Panc1 (cell line): ENCODE measurements at regions not wholly inside any gene's neighbourhood (a gene's known extent, or its start where the extent isn't known, plus 50 kb on each side); places are given as distances from the start of the nearest gene placed in this dataset.

Experiments
- ATAC-seq: fragments of 200-7000 bp; cut with Tn5 transposase; 2 replicates; pipeline ENCODE4 v1.9.1; 2020; ENCODE audit warnings: mild to moderate bottlenecking, moderate library complexity
- BruUV-seq: library from RNA; stranded (reverse); fragments of 400-500 nt; replicated peaks from 2 replicates; lab custom pipeline; 2021; lab: Mats Ljungman, UMichigan
- CTCF ChIA-PET: fragments of 300-600 bp; sonication (Branson Sonifier 250); formaldehyde crosslinking; loops from one replicate; lab custom pipeline; 2022; ENCODE audit warnings: antibody characterized with exemption; lab: Charles Lee
- POLR2A ChIA-PET: fragments of 300-600 bp; sonication (Branson Sonifier 250); formaldehyde crosslinking; loops from one replicate; lab custom pipeline; 2022; ENCODE audit warnings: antibody characterized with exemption; lab: Charles Lee
- DNase-seq: peaks from one replicate; pipeline ENCODE4 v3.0.0-alpha.2; 2010; ENCODE audit warnings: low read depth, low spot score
- H3K27ac ChIP-seq: 2 replicates; pipeline ENCODE4 v1.5.1; 2011; ENCODE audit warnings: mild to moderate bottlenecking, low read length, inconsistent platforms
- H3K27me3 ChIP-seq: fragments of 200-500 bp; sonication (Bioruptor generic); 2 replicates; pipeline ENCODE4 v1.6.0; 2014; ENCODE audit warnings: low read length, inconsistent platforms; ENCODE audit not compliant: control insufficient read depth, insufficient read depth
- H3K36me3 ChIP-seq: fragments of 200-500 bp; sonication (Bioruptor generic); 2 replicates; pipeline ENCODE4 v1.5.1; 2014; ENCODE audit warnings: inconsistent platforms, mild to moderate bottlenecking, low read length, moderate library complexity; ENCODE audit not compliant: control insufficient read depth, insufficient read depth
- H3K4me1 ChIP-seq: 2 replicates; pipeline ENCODE4 v1.5.1; 2011; ENCODE audit warnings: inconsistent platforms, mild to moderate bottlenecking, low read length, moderate library complexity; ENCODE audit not compliant: control insufficient read depth, insufficient read depth
- H3K4me3 ChIP-seq, 2 experiments: 2 replicates each; pipeline ENCODE4 v1.5.1; 2011 to 2012; ENCODE audit warnings: low read depth in 2 of 2, low read length in 2 of 2, mild to moderate bottlenecking in 2 of 2, inconsistent platforms in 1 of 2, moderate library complexity in 1 of 2
- H3K9me3 ChIP-seq: fragments of 200-500 bp; sonication (Bioruptor generic); 2 replicates; pipeline ENCODE4 v1.5.1; 2014; ENCODE audit warnings: low read depth, mild to moderate bottlenecking, inconsistent platforms, low read length, moderate library complexity; ENCODE audit not compliant: control insufficient read depth, insufficient read depth
- CTCF ChIP-seq: fragments of 450-650 bp; IDR thresholded peaks from 2 replicates; pipeline ENCODE4 v1.5.1; 2017; ENCODE audit warnings: mild to moderate bottlenecking
- POLR2AphosphoS5 ChIP-seq: IDR thresholded peaks from 2 replicates; pipeline ENCODE4 v1.6.1; 2012; ENCODE audit warnings: mild to moderate bottlenecking, low read depth, low read length, moderate library complexity
- SIN3A ChIP-seq: IDR thresholded peaks from 2 replicates; pipeline ENCODE4 v1.6.1; 2012; ENCODE audit warnings: low read depth, mild to moderate bottlenecking, low read length, moderate library complexity, borderline replicate concordance; ENCODE audit not compliant: insufficient read depth
- TCF7L2 ChIP-seq: IDR thresholded peaks from 2 replicates; pipeline ENCODE4 v1.6.1; 2011; ENCODE audit warnings: mild to moderate bottlenecking, low read depth, low read length, inconsistent platforms
- in situ Hi-C: cut with HindIII; loops from 2 replicates; pipeline ENCODE4 v1.10.0; 2016; ENCODE audit warnings: low sequenced_read_pairs, low pct_unique_long_range_greater_than_20kb
- intact Hi-C: fragments of 100-400 bp; cut with micrococcal nuclease; formaldehyde crosslinking; loops from one replicate; pipeline ENCODE4 v1.10.0; 2022; ENCODE audit not compliant: unreplicated experiment
- TF ChIP-seq, protein P1 (sequence below), 2 experiments: IDR thresholded peaks; 2 replicates each; pipeline ENCODE4 v1.6.1; 2011 to 2012; ENCODE audit warnings: low read depth in 2 of 2, control low read depth in 1 of 2, low read length in 1 of 2, mild to moderate bottlenecking in 1 of 2, moderate library complexity in 1 of 2; ENCODE audit not compliant: insufficient read depth in 1 of 2

DNA sequence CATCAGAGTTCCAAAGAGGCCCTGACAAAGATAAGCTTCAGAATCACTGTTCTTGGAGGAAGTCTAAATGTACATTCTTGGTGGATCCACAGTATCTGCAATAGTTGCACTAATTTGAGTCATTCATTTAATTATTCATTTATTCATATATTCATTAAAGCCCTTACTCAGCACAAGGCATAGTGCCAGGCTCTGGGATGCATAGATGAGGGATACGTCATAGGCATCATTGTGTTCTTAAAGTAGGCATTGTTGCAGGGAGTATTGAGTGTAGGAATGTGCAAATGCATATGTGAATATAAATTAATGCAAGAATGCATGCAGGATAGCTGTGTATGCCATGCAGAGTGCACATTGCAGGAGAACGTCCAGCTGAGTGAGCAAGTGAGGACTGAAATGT, 100.7 kb downstream of the DRD1 start:
- H3K27me3 ChIP-seq = no peaks in the 10 kb centered on the region; the same call in 1 of the 2 replicates
- H3K4me1 ChIP-seq = no peaks in the 10 kb centered on the region
- ChIA-PET POLR2A (no interaction called here), CTCF (no interaction called here)
- H3K36me3 ChIP-seq = no peaks in the 10 kb centered on the region
- TF ChIP-seq POLR2AphosphoS5 (no peak), CTCF (no peak), SIN3A (no peak), TCF7L2 (no peak)
- TF ChIP-seq, protein P1, sequence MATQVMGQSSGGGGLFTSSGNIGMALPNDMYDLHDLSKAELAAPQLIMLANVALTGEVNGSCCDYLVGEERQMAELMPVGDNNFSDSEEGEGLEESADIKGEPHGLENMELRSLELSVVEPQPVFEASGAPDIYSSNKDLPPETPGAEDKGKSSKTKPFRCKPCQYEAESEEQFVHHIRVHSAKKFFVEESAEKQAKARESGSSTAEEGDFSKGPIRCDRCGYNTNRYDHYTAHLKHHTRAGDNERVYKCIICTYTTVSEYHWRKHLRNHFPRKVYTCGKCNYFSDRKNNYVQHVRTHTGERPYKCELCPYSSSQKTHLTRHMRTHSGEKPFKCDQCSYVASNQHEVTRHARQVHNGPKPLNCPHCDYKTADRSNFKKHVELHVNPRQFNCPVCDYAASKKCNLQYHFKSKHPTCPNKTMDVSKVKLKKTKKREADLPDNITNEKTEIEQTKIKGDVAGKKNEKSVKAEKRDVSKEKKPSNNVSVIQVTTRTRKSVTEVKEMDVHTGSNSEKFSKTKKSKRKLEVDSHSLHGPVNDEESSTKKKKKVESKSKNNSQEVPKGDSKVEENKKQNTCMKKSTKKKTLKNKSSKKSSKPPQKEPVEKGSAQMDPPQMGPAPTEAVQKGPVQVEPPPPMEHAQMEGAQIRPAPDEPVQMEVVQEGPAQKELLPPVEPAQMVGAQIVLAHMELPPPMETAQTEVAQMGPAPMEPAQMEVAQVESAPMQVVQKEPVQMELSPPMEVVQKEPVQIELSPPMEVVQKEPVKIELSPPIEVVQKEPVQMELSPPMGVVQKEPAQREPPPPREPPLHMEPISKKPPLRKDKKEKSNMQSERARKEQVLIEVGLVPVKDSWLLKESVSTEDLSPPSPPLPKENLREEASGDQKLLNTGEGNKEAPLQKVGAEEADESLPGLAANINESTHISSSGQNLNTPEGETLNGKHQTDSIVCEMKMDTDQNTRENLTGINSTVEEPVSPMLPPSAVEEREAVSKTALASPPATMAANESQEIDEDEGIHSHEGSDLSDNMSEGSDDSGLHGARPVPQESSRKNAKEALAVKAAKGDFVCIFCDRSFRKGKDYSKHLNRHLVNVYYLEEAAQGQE (IDR thresholded peaks at IDR 0.05; ENCODE audit: insufficient read depth in 1 of 2, low read depth in 2 of 2, low read length in 1 of 2) = no peak
- in situ Hi-C loops (no loop called here), intact Hi-C loops (no loop called here)
- H3K4me3 ChIP-seq = no peak overlapping the region
- no peaks in the 10 kb centered on the region for H3K9me3 ChIP-seq
- ATAC-seq = no peak
- no peak for DNase-seq
- no peak overlapping the region; the same call in 1 of the 2 replicates for H3K27ac ChIP-seq
- BruUV-seq = no TSS peak

DNA sequence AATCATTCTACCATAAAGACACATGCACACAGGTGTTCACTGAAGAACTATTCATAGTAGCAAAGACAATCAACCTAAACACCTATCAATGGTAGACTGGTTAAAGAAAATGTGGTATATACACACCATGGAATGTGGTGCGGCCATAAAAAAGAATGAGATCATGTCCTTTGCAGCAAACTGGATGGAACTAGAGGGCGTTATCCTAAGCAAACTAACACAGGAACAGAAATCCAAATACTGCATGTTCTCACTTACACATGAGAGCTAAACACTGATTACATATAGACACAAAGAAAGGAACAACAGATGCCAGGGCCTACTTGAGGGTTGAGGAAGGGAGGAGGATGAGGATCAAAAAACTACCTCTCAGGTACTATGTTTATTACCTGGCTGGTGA, 103.8 kb downstream of the DRD1 start:
- ATAC-seq (no peak), DNase-seq (no peak)
- Histone ChIP-seq H3K36me3 (no peaks in the 10 kb centered on the region), H3K27me3 (no peaks in the 10 kb centered on the region), H3K27ac (no peak overlapping the region), H3K9me3 (no peaks in the 10 kb centered on the region), H3K4me1 (no peaks in the 10 kb centered on the region), H3K4me3 (no peak overlapping the region)
- no TSS peak for BruUV-seq
- TF ChIP-seq, protein P1 (IDR thresholded peaks at IDR 0.05; ENCODE audit: insufficient read depth in 1 of 2, low read depth in 2 of 2, low read length in 1 of 2) = no peak
- TF ChIP-seq CTCF (no peak), TCF7L2 (no peak), POLR2AphosphoS5 (no peak), SIN3A (no peak)
- ChIA-PET CTCF (no interaction called here), POLR2A (no interaction called here)
- intact Hi-C loops (no loop called here), in situ Hi-C loops (no loop called here)
